ENCODE measurements at regions not wholly inside any gene's neighbourhood (a gene's known extent, or its start where the extent isn't known, plus 50 kb on each side); places are given as distances from the start of the nearest gene placed in this dataset.
"Not testable (repeated sequence)": the region's sequence is repeated elsewhere in the genome, so short reads cannot be mapped to it uniquely, and the experiment has no call there.

GRCh38 chr5:6248132-6248531 is 130.2 kb downstream of the MED10 start:
- intact Hi-C loops (cut with DNase I) = no loop called here
- TF ChIP-seq CTCF (IDR thresholded peaks at IDR 0.05) = no peak
- no peaks in the 10 kb centered on the region for H3K4me1 ChIP-seq
- no peak overlapping the region for H3K27ac ChIP-seq
- DNase-seq = no peak
- ATAC-seq = no peak
- H3K9me3 ChIP-seq = no peaks in the 10 kb centered on the region
- H3K27me3 ChIP-seq (ENCODE audit: low read depth) = no peaks in the 10 kb centered on the region
- no peak overlapping the region for H3K4me3 ChIP-seq
- no peaks in the 10 kb centered on the region for H3K36me3 ChIP-seq

GRCh38 chr5:6246820-6247437 is 131.4 kb downstream of the MED10 start:
- Histone ChIP-seq H3K36me3 (no peaks in the 10 kb centered on the region), H3K27me3 (ENCODE audit: low read depth) (no peaks in the 10 kb centered on the region), H3K4me3 (no peak overlapping the region), H3K9me3 (no peaks in the 10 kb centered on the region), H3K4me1 (no peaks in the 10 kb centered on the region), H3K27ac (no peak overlapping the region)
- TF ChIP-seq CTCF (IDR thresholded peaks at IDR 0.05) = no peak
- DNase-seq (no peak), ATAC-seq (no peak)
- intact Hi-C loops (cut with DNase I) = no loop called here

- no peak for ATAC-seq
- no peak for TF ChIP-seq CTCF (IDR thresholded peaks at IDR 0.05)
- DNase-seq = no peak
- Histone ChIP-seq H3K27ac (no peak overlapping the region), H3K4me3 (no peak overlapping the region), H3K4me1 (no peaks in the 10 kb centered on the region), H3K9me3 (peaks cover 8% of the 10 kb centered on the region), H3K27me3 (ENCODE audit: low read depth) (no peaks in the 10 kb centered on the region), H3K36me3 (no peaks in the 10 kb centered on the region)
- intact Hi-C loops (cut with DNase I) = no loop called here
Observed at GRCh38 chr5:6244339-6244714, 134.0 kb downstream of the MED10 start.

GRCh38 chr5:6243706-6244338 is 134.5 kb downstream of the MED10 start:
- H3K4me3 ChIP-seq = no peak overlapping the region
- DNase-seq (no peak), ATAC-seq (no peak)
- no peaks in the 10 kb centered on the region for H3K27me3 ChIP-seq (ENCODE audit: low read depth)
- H3K9me3 ChIP-seq = peaks cover 9% of the 10 kb centered on the region
- no peak for TF ChIP-seq CTCF (IDR thresholded peaks at IDR 0.05)
- no peaks in the 10 kb centered on the region for H3K36me3 ChIP-seq
- no peaks in the 10 kb centered on the region for H3K4me1 ChIP-seq
- no peak overlapping the region for H3K27ac ChIP-seq
- intact Hi-C loops (cut with DNase I) = no loop called here

- H3K9me3 ChIP-seq; H3K36me3 ChIP-seq; H3K4me3 ChIP-seq; H3K4me1 ChIP-seq; DNase-seq; H3K27ac ChIP-seq; intact Hi-C loops (cut with DNase I); ATAC-seq; H3K27me3 ChIP-seq (ENCODE audit: low read depth): not testable (repeated sequence)
Observed at GRCh38 chr5:6241056-6241455, 137.3 kb downstream of the MED10 start.

GRCh38 chr5:6236858-6237481 is 141.4 kb downstream of the MED10 start:
- intact Hi-C loops (cut with DNase I) = no loop called here
- Histone ChIP-seq H3K4me1 (no peaks in the 10 kb centered on the region), H3K4me3 (no peak overlapping the region), H3K36me3 (no peaks in the 10 kb centered on the region), H3K27ac (no peak overlapping the region), H3K9me3 (peaks cover 9% of the 10 kb centered on the region), H3K27me3 (ENCODE audit: low read depth) (no peaks in the 10 kb centered on the region)
- no peak for TF ChIP-seq CTCF (IDR thresholded peaks at IDR 0.05)
- DNase-seq = no peak
- no peak for ATAC-seq

Data from lower lobe of right lung (tissue), 2 donors.